Stimulated activated naive CD4-positive, alpha-beta T cell treated with Interleukin-2 at 50 U/mL for 16 hours (primary cell): ENCODE measurements at regions not wholly inside any gene's neighbourhood (a gene's known extent, or its start where the extent isn't known, plus 50 kb on each side); places are given as distances from the start of the nearest gene placed in this dataset.

Experiments used
- DNase-seq: peaks from one replicate; lab custom pipeline; 2025; lab: John Stamatoyannopoulos, UW

DNA sequence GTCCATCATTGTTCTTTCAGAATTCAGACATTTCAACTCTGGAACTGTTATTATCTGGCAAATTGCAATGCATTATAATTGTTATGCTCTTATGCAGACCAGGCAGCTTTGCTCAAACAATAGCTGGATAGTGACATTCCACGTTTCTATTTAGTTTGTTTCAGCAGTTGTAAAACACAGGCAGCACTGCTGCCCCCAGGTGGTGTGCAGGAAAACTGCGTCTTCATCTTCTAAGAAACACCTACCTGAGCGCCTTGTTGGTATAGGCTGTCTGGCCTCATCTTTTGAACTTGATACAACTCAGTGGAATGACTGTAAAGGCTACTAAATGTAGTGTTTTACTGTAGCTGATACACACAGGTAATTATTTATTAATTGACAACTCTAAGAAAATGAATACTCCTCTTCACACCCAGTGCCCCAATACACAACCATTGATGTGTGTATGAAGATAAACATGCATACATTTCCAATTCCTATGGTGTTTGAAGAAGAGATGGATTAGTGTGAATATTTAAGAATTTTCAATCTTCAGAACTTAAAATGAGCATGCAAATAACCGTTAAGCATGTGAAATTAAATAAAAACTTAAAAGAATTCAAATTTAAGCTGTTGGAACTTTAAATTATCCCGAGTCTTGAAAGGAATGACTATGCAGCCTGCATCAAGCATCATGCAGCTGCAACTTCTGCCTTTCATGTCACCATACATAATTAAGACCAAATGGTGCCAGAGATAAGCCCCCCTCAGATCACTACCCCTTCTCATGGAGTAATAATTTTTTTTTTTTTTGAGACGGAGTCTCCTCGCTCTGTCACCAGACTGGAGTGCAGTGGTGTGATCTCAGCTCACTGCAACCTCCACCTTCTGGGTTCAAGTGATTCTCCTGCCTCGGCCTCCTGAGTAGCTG lies 85.6 kb downstream of the CD8B2 start:
- DNase-seq = no peak

DNA sequence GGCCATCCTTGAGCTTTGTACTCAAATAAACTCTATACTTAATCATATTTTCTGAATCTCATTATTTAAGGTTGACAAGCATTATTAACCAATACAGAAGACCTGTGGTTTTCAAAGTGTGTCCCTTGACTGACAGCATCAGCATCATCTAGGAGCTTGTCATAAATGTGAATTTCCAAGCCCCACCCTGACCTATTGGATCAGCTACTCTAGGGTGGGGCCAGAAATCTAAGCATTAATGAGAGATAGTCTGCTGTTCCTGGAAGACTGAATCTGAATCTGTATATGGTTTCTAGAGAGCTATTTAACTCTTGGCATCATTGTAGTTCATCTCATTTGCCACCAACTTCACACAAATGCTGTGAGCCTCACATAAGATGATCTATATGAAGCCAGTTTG lies 86.6 kb downstream of the CD8B2 start:
- no peak for DNase-seq

- DNase-seq = no peak
Measured at GRCh38 chr2:106575955-106576354, 88.8 kb downstream of the CD8B2 start.

DNA sequence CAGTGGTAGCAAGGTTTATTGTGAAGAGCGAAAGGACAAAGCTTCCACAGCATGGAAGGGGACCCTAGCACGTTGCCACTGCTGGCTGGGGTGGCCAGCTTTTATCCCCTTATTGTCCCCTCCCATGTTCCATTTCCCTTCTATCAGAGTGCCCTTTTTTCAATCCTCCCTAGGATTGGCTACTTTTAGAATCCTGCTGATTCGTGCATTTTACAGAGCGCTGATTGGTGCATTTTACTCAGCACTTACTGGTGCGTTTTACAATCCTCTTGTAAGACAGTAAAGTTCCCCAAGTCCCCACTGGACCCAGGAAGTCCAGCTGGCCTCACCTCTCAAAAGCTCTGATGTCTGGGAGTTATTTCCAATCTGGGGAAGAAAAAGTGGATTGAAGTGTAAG lies 90.1 kb downstream of the CD8B2 start:
- DNase-seq = no peak

GRCh38 chr2:106579750-106580197 lies 92.6 kb downstream of the CD8B2 start:
- DNase-seq = no peak

- no peak for DNase-seq
Measured at GRCh38 chr2:106580241-106580640, 93.1 kb downstream of the CD8B2 start.

DNA sequence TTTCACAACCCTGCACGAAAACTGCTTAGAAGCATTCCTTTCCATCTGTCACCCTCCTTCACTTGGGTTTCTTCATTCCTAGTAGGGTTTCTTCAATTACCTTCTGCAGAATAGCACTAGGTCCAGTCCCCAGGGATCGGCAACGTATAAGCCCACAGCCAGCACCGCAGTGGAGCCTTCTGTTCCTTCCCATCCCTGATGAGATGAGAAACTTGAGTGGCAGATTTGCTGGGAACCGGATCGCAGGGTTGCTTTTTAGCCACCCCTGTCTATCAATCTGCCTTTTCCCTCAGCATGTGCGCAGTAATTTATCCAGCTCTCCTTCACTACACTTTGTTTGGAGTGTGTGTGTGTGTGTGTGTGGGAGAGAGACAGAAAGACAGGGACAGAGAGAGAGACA lies 94.2 kb downstream of the CD8B2 start:
- DNase-seq = no peak

- no peak for DNase-seq
Measured at GRCh38 chr2:106581755-106582147, 94.6 kb downstream of the CD8B2 start.

DNA sequence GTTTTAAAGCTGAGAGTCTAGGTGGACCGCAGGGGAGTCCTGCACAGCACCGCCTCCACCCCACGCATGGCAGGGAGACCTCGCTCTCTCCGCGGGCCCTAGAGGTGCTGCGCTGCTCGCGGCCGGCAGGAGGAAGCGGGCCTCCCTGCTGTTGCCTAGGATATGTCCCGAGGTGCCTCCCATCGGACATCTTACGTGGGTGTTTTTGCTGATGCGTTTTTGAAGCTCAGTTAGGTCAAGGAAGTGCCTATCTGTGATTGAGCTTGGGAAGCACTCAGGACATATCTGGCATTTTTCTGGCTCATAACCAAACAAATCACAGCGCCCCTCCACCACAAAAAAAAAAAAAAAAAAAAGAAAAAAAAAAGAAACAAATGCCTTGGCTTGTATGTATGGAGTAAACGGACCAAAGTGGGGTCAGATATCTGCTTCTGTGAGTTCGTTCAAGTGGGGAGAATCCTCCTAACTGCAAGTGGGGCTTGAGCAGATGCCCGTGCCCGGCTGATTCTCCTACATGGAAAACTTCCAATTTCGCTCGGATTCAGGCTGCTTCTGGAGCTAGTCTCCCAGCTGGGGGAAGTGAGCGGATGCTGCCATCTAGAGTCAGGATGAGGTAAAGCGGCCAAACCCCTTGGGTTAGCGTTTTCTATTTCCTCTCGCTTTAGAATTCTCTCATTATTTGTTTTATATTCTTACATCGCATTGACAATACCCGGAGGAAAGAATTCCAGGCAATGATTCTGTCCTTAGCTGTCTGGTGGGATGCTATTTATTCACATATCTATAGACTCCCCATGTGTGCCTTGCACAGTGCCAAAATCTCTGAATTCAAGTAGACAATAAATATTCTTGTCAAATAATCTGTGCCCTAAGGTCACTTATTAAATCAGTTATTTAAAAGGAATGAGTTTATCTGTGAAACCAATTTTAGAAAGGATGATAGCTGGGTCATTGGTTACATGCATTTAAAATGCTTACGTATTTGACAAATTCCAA lies 95.3 kb downstream of the CD8B2 start:
- peak; percentile 46 for DNase-seq

DNA sequence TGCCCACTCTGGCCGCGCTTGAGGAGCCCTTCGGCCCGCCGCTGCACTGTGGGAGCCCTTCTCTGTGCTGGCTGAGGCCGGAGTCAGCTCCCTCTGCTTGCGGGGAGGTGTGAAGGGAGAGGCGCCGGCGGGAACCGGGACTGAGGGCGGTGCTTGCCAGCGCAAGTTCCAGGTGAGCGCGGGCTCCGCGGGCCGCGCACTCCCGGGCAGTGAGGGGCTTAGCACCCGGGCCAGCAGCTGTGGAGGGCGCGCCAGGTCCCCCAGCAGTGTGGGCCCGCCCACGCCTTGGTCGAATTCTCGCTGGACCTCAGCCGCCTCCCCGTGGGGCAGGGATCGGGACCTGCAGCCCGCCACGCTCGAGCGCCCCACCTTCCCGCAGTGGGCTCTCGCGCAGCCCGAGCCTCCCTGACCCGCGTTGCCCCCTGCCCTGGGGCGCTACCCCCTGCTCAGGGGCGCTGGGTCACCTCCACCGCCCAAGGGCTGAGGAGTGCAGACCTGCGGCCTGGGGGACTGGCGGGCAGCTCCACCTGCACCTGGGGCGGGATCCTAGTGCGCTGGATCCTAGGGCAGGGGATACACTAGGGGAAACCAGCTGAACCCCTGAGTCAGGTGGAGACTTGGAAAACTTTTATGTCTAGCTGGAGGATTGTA lies 97.3 kb downstream of the CD8B2 start:
- no peak for DNase-seq

- no peak for DNase-seq
Measured at GRCh38 chr2:106596844-106597243, 109.7 kb downstream of the CD8B2 start.

GRCh38 chr2:106599540-106599939 lies 112.4 kb downstream of the CD8B2 start:
- no peak for DNase-seq

DNA sequence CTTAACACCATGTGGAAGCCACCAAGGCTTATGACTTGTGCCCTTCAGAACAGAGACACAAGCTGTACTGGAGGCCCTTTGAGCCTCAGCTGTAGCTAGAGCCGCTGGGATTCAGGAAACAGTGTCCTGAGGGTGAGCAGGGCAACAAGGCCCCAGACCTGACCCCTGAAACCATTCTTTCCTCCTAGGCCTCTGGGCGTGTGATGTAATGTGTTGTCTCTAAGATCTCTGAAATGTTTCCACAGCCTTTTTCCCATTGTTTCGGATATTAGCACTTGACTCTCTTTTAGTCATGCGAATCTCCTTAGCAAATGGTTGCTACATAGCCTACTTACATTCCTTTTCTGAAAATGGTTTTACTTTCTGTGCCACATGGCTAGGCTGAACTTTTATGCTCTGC lies 114.9 kb downstream of the CD8B2 start:
- no peak for DNase-seq

- DNase-seq = no peak
Measured at GRCh38 chr2:106606652-106607051, 119.5 kb downstream of the CD8B2 start.

GRCh38 chr2:106607371-106607770 lies 120.2 kb downstream of the CD8B2 start:
- DNase-seq = no peak

GRCh38 chr2:106609780-106610179 lies 122.6 kb downstream of the CD8B2 start:
- DNase-seq = no peak

GRCh38 chr2:106614511-106615291 lies 127.5 kb downstream of the CD8B2 start:
- DNase-seq = no peak

GRCh38 chr2:106618614-106619013 lies 131.4 kb downstream of the CD8B2 start:
- no peak for DNase-seq

DNA sequence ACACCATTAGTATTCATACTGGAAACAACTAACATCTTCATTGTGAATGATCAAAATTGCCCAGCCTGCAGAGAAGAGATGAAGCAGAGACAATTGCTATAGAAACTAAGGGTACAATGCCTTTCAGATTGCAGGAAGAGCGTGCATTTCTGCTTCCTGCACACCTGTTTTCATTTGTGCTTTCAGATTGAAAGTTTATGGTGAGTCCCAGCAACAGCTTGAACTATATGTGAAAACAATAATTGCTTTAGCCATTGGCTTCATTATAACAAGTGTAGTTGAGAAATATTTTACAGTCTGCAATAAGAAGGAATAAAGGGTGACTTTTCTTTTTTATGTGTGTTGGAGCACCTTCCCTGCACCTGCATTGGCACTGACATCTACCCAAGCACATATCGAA lies 136.3 kb downstream of the CD8B2 start:
- DNase-seq = no peak

- DNase-seq = no peak
Measured at GRCh38 chr2:106624787-106625380, 137.7 kb downstream of the CD8B2 start.

DNA sequence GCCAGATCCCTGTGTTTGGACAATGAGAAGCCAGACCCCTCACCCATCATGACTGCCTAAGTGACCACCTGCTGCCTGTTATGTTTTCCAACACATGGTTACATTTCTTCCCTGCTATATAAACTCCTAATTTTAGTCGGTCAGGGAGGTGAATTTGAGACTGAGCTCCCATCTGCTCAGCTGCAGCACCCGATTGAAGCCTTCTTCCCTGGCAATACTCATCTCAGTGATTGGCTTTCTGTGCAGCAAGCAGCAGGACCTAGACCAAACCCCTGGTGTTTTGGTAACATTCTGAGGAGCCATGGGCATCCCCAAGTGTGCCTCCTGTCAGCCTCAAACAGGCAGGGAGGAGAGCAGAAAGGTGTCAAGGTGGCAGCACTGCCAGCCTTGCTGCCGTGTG lies 141.2 kb downstream of the CD8B2 start:
- no peak for DNase-seq
